Keratinocyte (primary cell): ENCODE measurements at regions not wholly inside any gene's neighbourhood (a gene's known extent, or its start where the extent isn't known, plus 50 kb on each side); places are given as distances from the start of the nearest gene placed in this dataset.

Source experiments
- DNase-seq: peaks from one replicate; pipeline ENCODE4 v3.0.0-alpha.2; 2011; ENCODE audit warnings: low read depth, missing footprints, low spot score
- FAIRE-seq: peaks from 2 replicates; lab custom pipeline; 2011; peaks lifted over from hg19 to GRCh38; lab: Jason Lieb, UNC
- H2AFZ ChIP-seq: 2 replicates; pipeline ENCODE4 v1.6.0; 2012; ENCODE audit warnings: low read length, control low read depth, inconsistent platforms; ENCODE audit not compliant: control insufficient read depth
- H3K27ac ChIP-seq: 2 replicates; pipeline ENCODE4 v1.5.1; 2011; ENCODE audit warnings: low read length; ENCODE audit not compliant: control insufficient read depth, insufficient read depth
- H3K27me3 ChIP-seq: 3 replicates; pipeline ENCODE4 v1.6.0; 2011; ENCODE audit warnings: low read length; ENCODE audit not compliant: control insufficient read depth, insufficient read depth; ENCODE audit errors: extremely low read depth
- H3K36me3 ChIP-seq, 2 experiments: 2 replicates in 1 of 2; 3 replicates in 1 of 2; pipeline ENCODE4 v1.5.1; 2011; ENCODE audit warnings: low read length in 2 of 2, mild to moderate bottlenecking in 1 of 2; ENCODE audit not compliant: control insufficient read depth in 2 of 2, insufficient read depth in 2 of 2; ENCODE audit errors: extremely low read depth in 1 of 2
- H3K4me1 ChIP-seq: 3 replicates; pipeline ENCODE4 v1.5.1; 2011; ENCODE audit warnings: low read length; ENCODE audit not compliant: control insufficient read depth, insufficient read depth; ENCODE audit errors: extremely low read depth
- H3K4me2 ChIP-seq: 3 replicates; pipeline ENCODE4 v1.6.0; 2011; ENCODE audit warnings: low read depth, low read length; ENCODE audit not compliant: control insufficient read depth, insufficient read depth; ENCODE audit errors: extremely low read depth
- H3K4me3 ChIP-seq, 3 experiments: fragments of 200-600 bp in 1 of 3; sonication (generic) in 1 of 3; 2 replicates in 2 of 3; 3 replicates in 1 of 3; pipeline ENCODE4 v1.5.1; 2011 to 2016; ENCODE audit warnings: low read length in 3 of 3, mild to moderate bottlenecking in 3 of 3, control low read depth in 2 of 3, inconsistent platforms in 1 of 3, low read depth in 1 of 3, mixed read lengths in 1 of 3, mixed run types in 1 of 3, moderate library complexity in 1 of 3; ENCODE audit not compliant: control insufficient read depth in 2 of 3, insufficient read depth in 2 of 3; ENCODE audit errors: extremely low read depth in 1 of 3
- H3K79me2 ChIP-seq: 2 replicates; pipeline ENCODE4 v1.6.0; 2012; ENCODE audit warnings: low read length; ENCODE audit not compliant: control insufficient read depth, insufficient read depth
- H3K9ac ChIP-seq: 3 replicates; pipeline ENCODE4 v1.6.0; 2011; ENCODE audit warnings: low read length; ENCODE audit not compliant: control insufficient read depth, insufficient read depth; ENCODE audit errors: extremely low read depth
- H3K9me1 ChIP-seq: 3 replicates; pipeline ENCODE4 v1.6.0; 2011; ENCODE audit warnings: low read length; ENCODE audit not compliant: control insufficient read depth, insufficient read depth; ENCODE audit errors: extremely low read depth
- H3K9me3 ChIP-seq: 2 replicates; pipeline ENCODE4 v1.5.1; 2012; ENCODE audit warnings: low read depth, low read length; ENCODE audit not compliant: control insufficient read depth
- H4K20me1 ChIP-seq: 3 replicates; pipeline ENCODE4 v1.6.0; 2011; ENCODE audit warnings: low read length; ENCODE audit not compliant: control insufficient read depth, insufficient read depth; ENCODE audit errors: extremely low read depth
- EZH2 ChIP-seq: IDR thresholded peaks from one replicate; pipeline ENCODE4 v1.6.1; 2012; ENCODE audit warnings: inconsistent platforms, mild to moderate bottlenecking, low read length, moderate library complexity
- dilution Hi-C: fragments of 300-500 bp; cut with MboI; formaldehyde crosslinking; loops from one replicate; pipeline ENCODE4 v1.7.0; 2020; ENCODE audit warnings: low sequenced_read_pairs; ENCODE audit not compliant: extremely low pct_ligation_motif_present
- TF ChIP-seq, protein P1 (sequence below), 3 experiments: IDR thresholded peaks in 1 of 3; conservative IDR thresholded peaks in 1 of 3; optimal IDR thresholded peaks in 1 of 3; 2 replicates in 2 of 3; 3 replicates in 1 of 3; pipeline versions ENCODE3 to v1.5.1; 2011; ENCODE audit warnings: low read length in 3 of 3, mild to moderate bottlenecking in 3 of 3, moderate library complexity in 2 of 3, control low read depth in 1 of 3, inconsistent platforms in 1 of 3; ENCODE audit not compliant: insufficient read depth in 2 of 3; ENCODE audit errors: extremely low read depth in 1 of 3

DNA sequence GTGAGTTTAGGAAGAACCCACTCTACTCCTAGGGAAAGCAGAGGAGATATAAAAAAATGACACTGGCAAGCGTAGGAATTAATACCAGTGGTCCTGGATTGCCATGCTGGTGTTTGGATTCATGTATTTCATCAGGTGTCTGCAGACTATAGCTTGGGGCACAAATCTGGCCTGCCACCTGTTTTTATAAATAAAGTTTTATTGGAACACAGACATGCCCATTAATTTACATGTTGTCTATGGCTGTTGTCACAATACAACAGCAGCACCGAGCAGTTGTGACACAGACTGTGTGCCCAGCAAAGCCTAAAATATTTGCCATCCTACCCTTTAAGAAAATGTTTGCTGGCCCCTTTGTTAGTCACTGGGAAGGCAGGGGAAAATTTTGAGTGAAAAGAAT, 553.2 kb downstream of the VRK1 start:
- H3K27ac ChIP-seq, result no peak overlapping the region
- dilution Hi-C loops, result no loop called here
- H3K79me2 ChIP-seq, result no peaks in the 10 kb centered on the region
- no peaks in the 10 kb centered on the region for H3K36me3 ChIP-seq
- H3K9me3 ChIP-seq, result no peaks in the 10 kb centered on the region
- FAIRE-seq (no peak), DNase-seq (no peak)
- H3K4me2 ChIP-seq, result no peak overlapping the region
- no peak for TF ChIP-seq EZH2
- TF ChIP-seq, protein P1, sequence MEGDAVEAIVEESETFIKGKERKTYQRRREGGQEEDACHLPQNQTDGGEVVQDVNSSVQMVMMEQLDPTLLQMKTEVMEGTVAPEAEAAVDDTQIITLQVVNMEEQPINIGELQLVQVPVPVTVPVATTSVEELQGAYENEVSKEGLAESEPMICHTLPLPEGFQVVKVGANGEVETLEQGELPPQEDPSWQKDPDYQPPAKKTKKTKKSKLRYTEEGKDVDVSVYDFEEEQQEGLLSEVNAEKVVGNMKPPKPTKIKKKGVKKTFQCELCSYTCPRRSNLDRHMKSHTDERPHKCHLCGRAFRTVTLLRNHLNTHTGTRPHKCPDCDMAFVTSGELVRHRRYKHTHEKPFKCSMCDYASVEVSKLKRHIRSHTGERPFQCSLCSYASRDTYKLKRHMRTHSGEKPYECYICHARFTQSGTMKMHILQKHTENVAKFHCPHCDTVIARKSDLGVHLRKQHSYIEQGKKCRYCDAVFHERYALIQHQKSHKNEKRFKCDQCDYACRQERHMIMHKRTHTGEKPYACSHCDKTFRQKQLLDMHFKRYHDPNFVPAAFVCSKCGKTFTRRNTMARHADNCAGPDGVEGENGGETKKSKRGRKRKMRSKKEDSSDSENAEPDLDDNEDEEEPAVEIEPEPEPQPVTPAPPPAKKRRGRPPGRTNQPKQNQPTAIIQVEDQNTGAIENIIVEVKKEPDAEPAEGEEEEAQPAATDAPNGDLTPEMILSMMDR (optimal IDR thresholded peaks at IDR 0.05 in 1 of 3, IDR thresholded peaks at IDR 0.05 in 1 of 3, conservative IDR thresholded peaks at IDR 0.05 in 1 of 3; ENCODE audit: extremely low read depth in 1 of 3, insufficient read depth in 2 of 3, low read length in 3 of 3), result no peak
- no peaks in the 10 kb centered on the region for H3K9me1 ChIP-seq
- no peaks in the 10 kb centered on the region for H4K20me1 ChIP-seq
- no peak overlapping the region for H3K4me3 ChIP-seq
- H3K4me1 ChIP-seq, result no peaks in the 10 kb centered on the region
- no peak overlapping the region for H3K9ac ChIP-seq
- no peak overlapping the region for H2AFZ ChIP-seq
- no peaks in the 10 kb centered on the region for H3K27me3 ChIP-seq

GRCh38 chr14:97350894-97351731, 553.9 kb downstream of the VRK1 start:
- no peak overlapping the region for H3K4me3 ChIP-seq
- no peaks in the 10 kb centered on the region for H3K9me3 ChIP-seq
- H2AFZ ChIP-seq, result no peak overlapping the region
- H3K27me3 ChIP-seq, result no peaks in the 10 kb centered on the region
- TF ChIP-seq EZH2, result no peak
- TF ChIP-seq, protein P1 (optimal IDR thresholded peaks at IDR 0.05 in 1 of 3, IDR thresholded peaks at IDR 0.05 in 1 of 3, conservative IDR thresholded peaks at IDR 0.05 in 1 of 3; ENCODE audit: extremely low read depth in 1 of 3, insufficient read depth in 2 of 3, low read length in 3 of 3), result no peak
- no peak overlapping the region for H3K9ac ChIP-seq
- no peaks in the 10 kb centered on the region for H3K36me3 ChIP-seq
- DNase-seq, result no peak
- FAIRE-seq, result no peak
- H3K4me2 ChIP-seq, result no peak overlapping the region
- dilution Hi-C loops, result no loop called here
- H3K4me1 ChIP-seq, result no peaks in the 10 kb centered on the region
- H3K79me2 ChIP-seq, result no peaks in the 10 kb centered on the region
- no peaks in the 10 kb centered on the region for H4K20me1 ChIP-seq
- H3K9me1 ChIP-seq, result no peaks in the 10 kb centered on the region
- H3K27ac ChIP-seq, result no peak overlapping the region
